Myocyte (in vitro differentiated cells): ENCODE measurements at regions not wholly inside any gene's neighbourhood (a gene's known extent, or its start where the extent isn't known, plus 50 kb on each side); places are given as distances from the start of the nearest gene placed in this dataset.
A peak's percentile ranks its signal among the peaks of the same experiment; 100 is the strongest.
"Not testable (repeated sequence)": the region's sequence is repeated elsewhere in the genome, so short reads cannot be mapped to it uniquely, and the experiment has no call there.

Experiments used
- DNase-seq: peaks from one replicate; pipeline ENCODE4 v3.0.0-alpha.2; 2012; ENCODE audit warnings: low read depth

DNA sequence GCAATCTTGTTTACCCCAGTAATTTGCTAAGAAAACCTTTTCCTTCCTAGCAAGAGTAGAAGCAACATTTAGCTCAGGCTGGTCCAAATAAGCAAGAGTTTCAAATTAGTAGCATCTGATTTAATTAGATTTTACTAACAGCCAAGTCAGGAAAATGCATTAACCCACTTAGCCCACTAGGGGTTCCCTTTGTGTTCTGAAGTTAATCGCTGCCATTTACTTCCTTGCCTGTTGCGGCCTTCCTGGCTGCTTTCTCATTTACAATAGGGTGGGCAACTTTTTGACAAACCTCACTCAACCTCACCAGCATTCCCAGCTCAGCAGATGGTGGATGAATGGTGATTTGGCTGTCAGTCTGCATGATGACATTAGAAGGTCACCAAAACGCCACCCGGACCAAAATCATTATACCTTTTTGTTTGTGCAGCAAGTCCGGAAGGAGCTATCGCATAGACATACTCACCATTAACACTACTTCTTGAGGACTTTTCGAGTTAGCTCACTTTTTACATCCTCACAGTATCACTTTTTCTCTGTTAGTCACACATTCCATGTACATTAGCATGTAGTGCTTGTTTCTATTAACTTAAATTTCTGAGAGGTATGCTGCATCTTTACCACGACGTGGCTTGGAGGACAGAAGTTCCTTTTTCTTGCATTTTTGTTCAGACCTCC, 101.5 kb upstream of the SETBP1 start:
- DNase-seq: peak; percentile 35

DNA sequence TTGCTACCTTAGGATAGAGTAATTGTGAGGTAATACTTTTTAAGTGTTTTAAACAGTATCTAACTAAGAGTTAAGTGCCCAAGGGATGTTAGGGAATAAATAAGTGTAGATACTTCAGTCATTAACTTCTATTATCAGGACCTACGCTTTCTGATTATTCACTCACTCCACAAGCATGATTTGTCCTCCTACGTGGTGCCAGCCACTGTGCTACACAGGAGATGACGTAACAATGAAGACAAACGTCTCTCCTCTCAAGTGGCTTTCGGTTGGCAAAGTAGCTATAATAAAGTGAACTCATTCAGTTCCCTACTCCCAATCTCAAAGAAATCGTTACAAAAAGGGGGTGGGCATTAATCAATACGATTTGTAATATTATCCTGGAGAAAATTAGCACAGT, 100.9 kb upstream of the SETBP1 start:
- no peak for DNase-seq

DNA sequence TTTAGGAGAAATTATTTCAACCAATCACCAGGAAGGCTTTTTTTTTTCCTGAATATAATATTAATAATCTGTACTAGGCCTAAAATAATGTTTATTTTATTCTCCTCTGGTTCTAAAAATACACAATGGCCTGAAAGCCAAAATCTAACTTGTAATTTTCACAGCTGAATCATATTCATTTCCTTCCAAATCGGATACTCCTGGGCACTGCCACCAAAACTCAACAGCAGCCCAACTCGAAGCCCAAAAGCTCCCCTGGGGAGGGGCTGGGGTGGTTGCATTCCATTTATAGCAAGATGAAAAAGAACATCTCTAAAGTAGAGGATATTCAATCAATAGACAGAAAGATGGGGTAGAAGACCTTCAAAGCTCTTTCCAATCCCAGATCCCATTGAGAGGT, 100.5 kb upstream of the SETBP1 start:
- DNase-seq: no peak

DNA sequence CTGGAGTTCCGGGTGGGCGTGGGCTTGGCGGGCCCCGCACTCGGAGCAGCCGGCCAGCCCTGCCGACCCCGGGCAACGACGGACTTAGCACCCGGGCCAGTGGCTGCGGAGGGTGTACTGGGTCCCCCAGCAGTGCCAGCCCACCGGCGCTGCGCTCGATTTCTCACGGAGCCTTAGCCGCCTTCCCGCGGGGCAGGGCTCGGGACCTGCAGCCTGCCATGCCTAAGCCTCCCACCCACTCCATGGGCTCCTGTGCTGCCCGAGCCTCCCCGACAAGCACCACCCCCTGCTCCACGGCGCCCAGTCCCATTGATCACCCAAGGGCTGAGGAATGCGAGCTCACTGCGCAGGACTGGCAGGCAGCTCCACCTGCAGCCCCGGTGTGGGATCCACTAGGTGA, 99.9 kb upstream of the SETBP1 start:
- not testable (repeated sequence) for DNase-seq

DNA sequence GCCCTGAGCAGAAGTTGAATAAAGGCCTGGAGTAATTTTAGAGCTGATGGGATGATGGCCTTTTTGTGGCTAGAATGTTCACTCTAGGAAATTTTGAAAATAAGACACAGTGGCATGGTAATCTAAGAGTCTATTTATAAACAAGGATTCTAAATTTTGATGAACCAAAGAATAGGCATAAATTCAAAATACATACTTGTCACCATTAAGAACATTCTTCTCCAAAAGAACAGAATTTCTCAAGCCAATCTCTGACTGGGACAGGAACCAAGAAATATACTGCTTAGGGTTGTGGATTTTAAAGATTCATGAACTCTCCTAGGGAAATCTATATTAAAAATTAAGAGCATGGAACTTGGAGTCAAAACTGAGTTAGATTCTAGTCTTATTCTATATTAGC, 98.2 kb upstream of the SETBP1 start:
- DNase-seq: no peak

DNA sequence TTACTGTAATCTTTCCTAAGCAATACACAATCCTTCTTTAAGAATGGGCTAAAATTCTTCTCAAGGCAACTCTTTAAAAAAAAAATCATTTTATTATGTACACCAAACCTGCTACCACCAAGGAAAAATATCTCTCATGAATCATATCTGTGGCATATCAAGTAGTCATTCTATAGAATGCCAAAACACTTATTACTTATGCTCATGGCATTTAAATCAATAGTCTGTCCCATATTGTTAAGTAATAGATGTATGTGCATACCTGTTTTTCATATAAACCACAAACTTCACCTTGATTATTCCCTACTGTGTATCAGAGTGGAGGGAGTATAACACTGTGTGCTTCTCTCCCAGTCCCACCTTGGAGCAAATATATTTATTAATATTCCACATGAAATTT, 95.8 kb upstream of the SETBP1 start:
- no peak for DNase-seq

DNA sequence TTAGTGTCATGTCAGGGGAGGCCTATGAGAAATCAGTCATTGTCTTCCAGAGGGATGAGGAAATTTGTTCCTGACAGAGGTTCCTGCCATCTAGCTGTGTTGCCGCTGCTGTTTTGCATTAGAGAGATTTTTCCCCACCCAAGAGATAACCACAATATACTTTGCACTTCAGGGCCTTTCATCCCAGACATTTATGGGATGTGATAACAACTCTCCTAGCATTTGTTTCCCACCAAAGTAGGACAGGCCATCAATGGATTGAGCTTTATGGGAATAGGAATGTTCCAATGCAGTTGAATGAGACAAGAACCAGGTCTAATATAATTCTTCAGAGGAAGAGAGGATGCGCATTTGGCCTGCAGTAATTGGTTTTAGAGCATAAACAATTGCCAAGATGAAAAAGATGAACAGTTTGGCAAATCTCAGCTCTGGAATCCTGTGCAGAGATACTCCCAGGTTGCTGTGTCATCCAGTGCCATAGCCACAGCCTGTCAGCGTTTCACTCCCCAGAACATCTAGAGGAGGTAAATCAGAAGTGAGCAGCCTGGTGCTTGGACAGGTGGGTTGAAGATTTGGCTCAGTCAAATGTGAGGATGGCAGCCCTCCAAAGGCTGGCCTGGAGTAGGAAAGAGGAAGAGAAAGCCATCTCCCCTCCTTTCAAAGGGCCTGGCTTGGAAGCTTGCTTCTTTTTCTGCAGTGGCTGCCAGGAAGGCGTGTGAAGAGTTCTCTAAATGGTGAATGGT, 93.7 kb upstream of the SETBP1 start:
- DNase-seq: no peak

DNA sequence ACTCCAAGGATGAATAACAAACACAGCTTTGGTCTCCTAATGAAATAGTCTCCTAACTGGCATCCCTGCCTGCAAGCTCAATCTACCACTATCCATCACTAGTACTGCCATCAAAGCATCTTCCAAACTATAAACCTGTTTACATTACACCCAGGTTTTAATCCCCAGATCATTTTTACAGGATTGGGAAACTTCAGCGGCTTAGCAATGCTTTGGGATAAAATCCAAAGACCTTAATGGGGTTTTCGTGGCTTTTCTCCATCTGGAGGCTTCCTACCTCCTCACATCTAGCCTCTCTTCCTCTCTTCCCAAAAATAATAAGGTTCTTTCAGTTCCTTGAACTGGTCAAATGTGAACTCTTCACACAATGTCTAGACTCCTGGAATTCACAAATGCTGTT, 92.2 kb upstream of the SETBP1 start:
- no peak for DNase-seq

DNA sequence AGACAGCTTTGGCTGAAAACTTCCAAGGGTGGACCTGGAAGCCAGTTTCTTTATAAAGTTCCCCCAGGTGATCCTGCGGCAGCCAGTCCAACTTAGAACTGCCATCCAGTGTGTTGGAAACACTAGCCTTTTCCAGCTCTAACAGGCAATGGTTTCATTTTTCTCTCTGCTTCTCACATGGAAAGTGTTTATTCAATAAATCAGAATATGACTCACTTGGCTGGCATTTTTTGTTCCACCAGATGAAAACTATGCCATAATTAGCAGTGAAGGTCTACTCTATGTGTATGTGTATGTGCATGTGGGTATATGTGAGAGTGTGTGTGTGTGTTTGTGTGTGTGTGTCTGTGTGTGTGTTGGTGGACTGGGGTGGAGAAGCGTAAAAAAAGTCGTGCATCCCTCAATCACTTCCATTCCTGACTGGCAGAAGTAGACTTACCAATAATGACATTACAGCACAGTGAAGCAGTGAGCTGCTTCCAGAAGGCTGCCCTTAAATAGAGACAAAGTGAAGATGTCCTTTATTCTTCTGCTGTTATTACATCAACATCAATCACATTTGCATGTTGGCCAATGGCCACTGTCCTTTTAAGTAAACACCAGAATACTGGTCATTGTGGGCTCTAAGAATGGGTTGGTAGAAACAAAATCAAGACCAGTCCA, 90.9 kb upstream of the SETBP1 start:
- DNase-seq: peak; percentile 62

DNA sequence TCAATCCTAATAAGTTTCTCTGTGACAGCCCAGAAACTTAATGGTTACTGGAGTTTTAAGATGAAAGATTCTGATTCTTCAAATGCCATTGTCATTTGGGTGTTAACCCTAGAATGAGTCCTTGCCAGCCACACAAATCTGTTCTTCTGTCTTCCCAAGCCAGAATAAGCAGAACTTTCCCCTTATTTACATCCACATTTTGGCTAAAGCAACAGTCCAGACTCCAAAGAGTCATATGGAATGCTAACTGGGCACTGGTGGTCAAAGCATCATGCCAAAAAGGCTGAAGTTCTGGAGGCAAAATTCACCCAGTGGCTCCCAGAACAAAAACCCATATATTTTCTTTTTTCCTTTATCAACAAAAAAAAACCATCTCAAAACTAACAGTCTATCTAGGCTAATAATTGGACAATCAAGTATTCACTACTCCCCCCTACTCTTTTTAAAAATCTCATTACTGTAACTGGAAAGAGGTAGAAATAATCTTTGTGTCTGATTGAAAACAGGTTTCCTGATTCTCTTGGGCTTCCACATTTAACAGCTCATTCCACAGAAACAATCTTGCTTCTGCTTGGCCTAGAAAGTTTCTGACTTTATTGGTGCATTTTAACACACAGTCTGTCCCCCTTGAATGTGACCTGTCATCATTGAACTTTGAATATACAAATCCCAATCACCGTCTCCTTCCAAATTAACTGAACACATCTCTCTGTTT, 89.6 kb upstream of the SETBP1 start:
- no peak for DNase-seq

DNA sequence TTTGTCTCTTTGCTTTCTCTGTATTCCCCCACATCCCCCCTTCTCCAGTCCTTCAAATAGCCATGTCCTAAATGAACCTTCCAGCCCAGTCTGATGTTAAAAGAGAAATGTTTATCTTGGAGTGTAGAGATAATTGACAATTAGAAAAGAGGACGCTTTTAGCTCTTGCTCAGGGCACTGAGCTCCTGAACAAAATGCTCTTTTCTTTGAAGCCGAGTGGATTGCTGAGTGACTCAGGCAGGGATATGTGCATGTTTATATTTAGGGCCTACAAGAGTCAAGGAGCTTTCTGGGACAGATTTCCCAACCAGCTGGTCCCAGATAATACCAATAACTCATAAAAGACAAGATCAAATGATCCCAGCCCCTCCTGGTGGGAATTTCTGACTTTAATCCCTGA, 88.0 kb upstream of the SETBP1 start:
- DNase-seq: peak; percentile 68

DNA sequence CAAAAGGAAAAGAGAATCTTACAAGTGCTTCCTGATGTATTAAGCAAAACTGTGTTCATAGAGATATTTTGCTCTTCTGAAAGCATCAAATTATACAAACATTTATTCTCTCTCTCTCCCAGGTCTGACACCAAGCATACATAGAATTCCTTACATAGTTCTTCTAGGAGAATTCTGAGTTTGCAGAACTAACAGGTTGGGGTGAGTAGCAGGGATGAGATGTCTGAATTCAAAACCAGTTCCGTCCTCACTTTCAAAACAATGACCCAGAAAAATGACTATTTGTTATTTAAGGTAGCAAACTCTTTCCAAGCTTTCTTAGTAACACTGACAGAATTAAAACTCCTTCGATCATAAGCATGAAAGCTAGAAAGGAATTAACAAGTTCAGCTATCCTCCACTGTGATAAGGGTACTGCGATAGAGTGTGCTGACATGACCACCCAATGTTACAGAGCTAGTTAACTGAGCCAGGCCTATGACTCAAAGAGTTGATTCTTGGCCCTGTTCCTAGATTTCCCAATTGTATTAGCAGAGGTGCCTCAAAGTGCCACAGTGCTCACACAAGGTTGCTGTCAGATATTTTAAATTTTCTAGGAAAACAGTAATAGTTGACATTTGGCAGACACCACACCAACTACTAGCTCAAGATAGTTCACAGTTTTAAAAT, 85.8 kb upstream of the SETBP1 start:
- DNase-seq: peak; percentile 59

DNA sequence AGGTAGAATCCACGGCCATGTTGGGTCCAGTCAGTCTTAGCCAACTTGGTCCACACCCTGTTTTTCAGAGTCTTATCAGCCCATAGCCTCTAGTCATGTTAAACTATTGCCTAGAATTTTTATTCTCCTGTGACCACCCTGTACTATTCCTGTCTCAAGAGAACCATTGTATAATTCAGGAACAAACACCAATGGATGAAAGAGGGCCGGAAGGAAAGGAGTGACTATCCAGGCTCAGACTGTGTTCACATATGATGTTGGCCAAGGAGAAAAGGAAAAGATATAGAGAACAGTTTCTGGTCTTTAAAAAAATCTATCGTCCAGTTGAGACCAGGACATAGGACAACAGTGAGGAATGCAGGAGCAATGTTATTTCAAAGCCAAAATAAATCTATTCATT, 82.9 kb upstream of the SETBP1 start:
- no peak for DNase-seq

DNA sequence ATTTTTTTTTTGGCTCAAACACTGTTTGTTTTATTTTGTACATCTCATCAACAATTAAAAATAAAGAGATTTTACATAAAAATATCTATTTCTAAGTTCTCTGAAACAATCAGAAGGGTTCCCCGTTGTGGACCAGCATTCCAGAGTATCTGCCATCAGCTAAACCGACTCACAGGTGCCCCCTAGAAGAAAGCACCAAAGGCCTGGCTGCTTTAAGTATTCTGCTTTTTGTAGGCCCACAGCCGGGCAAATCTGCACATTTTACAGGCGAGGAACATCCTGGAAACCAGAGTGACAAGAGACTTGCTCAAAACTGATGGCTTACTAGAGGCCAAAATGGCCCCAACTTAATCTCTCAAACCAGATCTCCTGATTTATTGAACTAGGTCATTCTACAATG, 82.2 kb upstream of the SETBP1 start:
- DNase-seq: no peak

DNA sequence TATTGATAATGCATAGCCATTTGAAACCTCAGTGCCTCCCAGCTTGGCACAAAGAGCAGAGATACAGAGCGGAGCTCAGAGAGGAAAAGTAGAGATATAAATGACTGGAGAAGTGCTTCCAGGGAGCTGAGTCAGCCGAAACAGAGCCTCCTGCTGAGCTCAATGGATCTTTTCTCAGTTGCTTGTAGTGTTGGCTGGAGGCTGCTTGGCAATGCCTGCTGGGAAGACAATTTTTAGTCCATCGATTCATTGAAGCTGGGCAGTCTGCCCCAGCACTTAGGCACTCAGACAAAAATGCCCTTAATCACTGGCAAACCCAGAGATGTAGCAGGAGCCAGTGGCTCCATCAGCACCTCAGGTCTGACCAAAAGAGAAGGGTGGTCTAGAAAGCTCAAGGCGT, 81.3 kb upstream of the SETBP1 start:
- no peak for DNase-seq

DNA sequence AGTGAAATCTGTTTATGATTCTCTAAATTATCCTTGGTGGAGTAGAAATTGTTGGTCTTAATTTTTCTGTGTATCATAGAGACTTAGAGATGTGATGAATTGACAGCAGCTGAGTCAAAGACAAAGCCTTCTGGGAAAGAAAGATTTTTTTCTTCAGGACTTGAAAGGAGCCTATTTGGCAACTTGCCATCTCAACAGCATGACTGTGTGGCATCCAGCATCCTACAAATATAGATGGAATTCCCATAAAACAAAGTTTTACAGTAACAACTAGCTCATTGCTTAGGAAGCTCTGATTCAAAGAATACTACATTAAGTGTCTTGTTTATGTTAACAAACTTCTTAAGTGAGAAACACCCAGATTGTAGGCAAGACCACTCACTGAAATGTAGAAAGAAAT, 79.2 kb upstream of the SETBP1 start:
- peak; percentile 83 for DNase-seq

DNA sequence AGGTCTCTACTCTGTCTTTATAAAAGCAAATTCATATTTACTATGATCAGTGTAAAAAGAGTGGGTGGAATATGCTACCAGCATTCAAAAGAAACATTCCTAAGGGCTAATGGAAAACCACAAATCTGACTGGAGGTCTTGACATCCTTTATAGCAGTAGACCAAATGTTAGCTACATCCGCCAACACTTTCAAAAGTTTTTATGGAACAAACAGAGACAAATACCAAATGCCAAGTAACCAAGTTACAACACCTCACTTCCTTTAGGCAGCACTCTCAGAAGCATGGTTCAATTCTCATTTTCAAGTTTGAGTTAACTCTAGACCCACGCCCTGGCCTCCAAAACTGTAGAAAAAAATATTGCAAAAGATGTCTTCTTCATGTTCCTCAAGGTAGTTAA, 78.3 kb upstream of the SETBP1 start:
- peak; percentile 71 for DNase-seq

DNA sequence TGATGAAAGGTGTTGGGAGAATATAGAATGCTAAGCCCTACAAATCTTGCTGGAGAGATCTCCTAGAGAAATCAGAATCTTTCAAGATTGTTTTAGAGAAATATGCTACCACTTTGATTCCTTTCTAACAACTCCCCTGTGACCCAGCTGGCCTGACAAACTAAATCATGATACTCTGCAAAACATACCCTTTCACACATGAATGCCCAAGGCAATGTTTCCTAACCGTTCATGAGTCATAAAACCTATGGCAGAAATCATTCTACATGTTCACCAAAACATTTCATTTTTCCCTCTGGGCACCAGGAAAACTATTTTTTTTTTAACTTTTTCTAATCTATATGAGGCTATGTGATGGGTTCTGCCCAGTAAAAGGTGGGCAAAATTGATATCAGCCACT, 77.8 kb upstream of the SETBP1 start:
- DNase-seq: no peak

DNA sequence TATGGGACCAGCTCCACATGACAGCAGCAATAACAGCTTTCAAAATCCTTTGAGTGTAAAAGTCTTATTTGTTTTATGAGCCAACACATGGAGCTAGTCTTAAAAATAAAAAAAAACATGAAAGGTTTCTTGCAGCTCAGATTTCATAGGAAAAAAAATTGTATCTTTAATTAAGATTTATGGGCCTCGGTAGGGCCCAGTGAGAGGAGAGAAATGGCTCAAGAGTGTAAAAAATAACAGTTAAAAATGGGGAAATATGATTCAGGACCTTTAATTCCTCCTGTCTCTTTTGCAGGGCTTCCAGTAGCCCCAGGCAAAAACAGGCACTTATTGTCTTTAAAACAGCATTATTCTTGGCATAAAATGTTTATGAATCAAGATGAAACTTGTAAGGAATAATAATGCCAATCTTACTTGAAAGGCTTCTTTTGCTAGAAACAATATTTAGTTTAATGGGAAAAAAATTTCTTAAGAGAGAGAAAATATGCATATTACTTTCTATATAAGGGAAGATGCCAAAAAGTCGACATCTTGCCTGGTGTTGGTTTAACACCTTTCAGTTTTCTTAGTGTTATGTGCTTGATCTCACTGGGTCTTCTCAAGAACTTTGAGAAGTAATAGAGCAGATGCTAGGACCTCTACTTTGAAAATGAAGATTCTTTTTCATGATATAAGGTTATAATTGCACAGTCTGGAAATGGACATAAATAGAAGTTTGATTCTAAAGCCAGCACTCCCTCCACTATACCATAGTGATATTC, 71.3 kb upstream of the SETBP1 start:
- peak; percentile 37 for DNase-seq

DNA sequence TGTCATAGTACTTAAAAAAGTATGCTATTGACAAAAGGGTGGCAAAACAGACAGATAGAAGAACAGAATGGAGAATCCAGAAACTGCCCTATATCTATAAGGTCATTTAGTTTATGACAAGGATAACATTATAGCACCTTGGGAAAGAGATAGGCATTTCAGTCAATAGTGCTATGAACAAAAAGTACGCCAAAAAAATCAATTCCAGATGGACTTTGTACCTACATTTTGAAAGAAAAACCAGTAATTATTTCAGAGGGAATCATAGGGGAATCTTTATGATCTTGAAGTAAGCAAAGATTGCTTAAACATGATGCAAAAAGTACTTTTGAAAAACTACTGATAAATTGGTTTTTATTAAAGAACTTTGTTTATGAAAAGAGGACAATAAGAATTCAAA, 59.9 kb upstream of the SETBP1 start:
- no peak for DNase-seq

DNA sequence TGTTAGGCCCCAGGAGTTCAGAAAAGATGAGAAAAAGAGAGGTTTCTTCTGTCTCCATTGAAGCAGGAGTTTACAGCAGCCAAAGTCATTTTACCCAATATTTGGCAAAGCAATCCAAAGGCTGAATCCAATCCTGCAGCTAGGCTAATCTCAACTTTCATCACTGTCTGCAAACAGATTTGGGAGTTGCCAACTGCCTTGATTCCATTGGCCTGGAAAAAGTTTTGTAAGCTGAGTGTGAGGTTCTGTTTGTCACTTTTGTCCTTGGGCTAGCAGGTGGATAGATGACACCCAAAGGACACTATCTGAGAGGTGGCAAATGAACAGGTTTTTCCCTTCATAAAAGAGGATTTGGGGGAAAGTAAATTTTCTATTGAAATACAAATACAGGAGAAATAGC, 56.6 kb upstream of the SETBP1 start:
- no peak for DNase-seq
